ENCODE measurements at regions not wholly inside any gene's neighbourhood (a gene's known extent, or its start where the extent isn't known, plus 50 kb on each side); places are given as distances from the start of the nearest gene placed in this dataset.

- no peak for DNase-seq
Measured at GRCh38 chr5:5085381-5085780, 54.7 kb upstream of the ADAMTS16 start.

DNA sequence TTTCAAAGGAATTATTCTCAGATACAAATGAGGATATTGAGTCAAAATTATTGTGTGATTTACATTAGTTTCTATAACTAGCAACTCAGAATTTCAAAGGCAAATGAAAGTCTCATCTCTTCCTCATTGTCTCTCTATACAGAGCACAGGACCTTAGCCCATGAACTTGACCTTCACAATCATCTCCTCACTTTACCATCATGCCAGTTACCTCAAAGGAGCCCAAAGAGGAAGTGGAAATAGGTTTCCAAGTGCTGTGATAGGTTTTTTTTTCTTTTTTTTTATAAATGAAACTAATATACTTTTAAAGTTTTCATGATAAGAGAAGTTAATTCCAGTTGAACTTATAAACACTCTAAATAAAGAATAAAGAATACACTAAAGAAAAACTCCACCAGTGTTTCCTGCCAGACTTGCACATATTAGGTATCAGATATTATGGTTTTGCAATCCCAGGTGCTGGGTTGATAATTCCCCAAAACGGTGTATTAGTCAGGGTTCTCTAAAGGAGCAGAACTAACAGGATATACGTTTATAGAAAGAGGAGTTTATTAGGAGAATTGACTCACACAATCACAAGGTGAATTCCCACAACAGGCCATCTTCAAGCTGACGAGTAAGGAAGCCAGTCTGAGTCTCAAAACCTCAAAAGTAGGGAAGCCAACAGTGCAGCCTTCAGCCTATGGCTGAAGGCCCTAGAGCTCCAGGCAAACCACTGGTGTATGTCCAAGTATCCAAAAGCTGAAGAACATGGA, 50.1 kb upstream of the ADAMTS16 start:
- no peak for DNase-seq

Data from fibroblast of skin of back (primary cell).